Esophagus squamous epithelium (tissue), 5 donors: ENCODE measurements at regions not wholly inside any gene's neighbourhood (a gene's known extent, or its start where the extent isn't known, plus 50 kb on each side); places are given as distances from the start of the nearest gene placed in this dataset.

Experiments
- DNase-seq: peaks from one replicate; lab custom pipeline; 2025; lab: John Stamatoyannopoulos, UW
- H3K27ac ChIP-seq, 4 donors: fragments of 200-600 bp; sonication (generic); one replicate each; pipeline ENCODE4 v1.5.1; 2016 to 2019; ENCODE audit warnings: mild to moderate bottlenecking in 1 of 4
- H3K27me3 ChIP-seq, 4 donors: fragments of 200-600 bp; sonication (generic); 1 replicate in 3 of 4; 2 replicates in 1 of 4; pipeline versions ENCODE4 v1.5.1 to v1.6.0; 2017 to 2021; ENCODE audit warnings: antibody characterized with exemption in 1 of 4
- H3K36me3 ChIP-seq, 3 donors: fragments of 200-600 bp; sonication (generic); one replicate each; pipeline ENCODE4 v1.5.1; 2016 to 2019
- H3K4me1 ChIP-seq, 3 donors: fragments of 200-600 bp; sonication (generic); one replicate each; pipeline ENCODE4 v1.5.1; 2017 to 2019
- H3K4me3 ChIP-seq, 4 donors: fragments of 200-600 bp; sonication (generic); 1 replicate in 3 of 4; 2 replicates in 1 of 4; pipeline ENCODE4 v1.5.1; 2016 to 2019; ENCODE audit warnings: mild to moderate bottlenecking in 2 of 4, moderate library complexity in 1 of 4
- H3K9me3 ChIP-seq, 3 donors: fragments of 200-600 bp; sonication (generic); one replicate each; pipeline ENCODE4 v1.5.1; 2016 to 2019
- CTCF ChIP-seq, 6 experiments: fragments of 450-650 bp in 4 of 6; fragments of 200-600 bp in 2 of 6; sonication (generic) in 2 of 6; IDR thresholded peaks; one replicate each; pipeline ENCODE4 v1.5.1; 2016 to 2019; ENCODE audit warnings: antibody characterized with exemption in 6 of 6, mild to moderate bottlenecking in 4 of 6, moderate library complexity in 4 of 6
- POLR2A ChIP-seq, 4 donors: fragments of 450-650 bp; IDR thresholded peaks; one replicate each; pipeline ENCODE4 v1.6.1; 2017; ENCODE audit warnings: antibody characterized with exemption in 4 of 4, mild to moderate bottlenecking in 4 of 4, moderate library complexity in 3 of 4
- WGBS, 2 donors: methylation state at CpG; one replicate each; pipeline ENCODE4 v1.1.5; 2018; 5-methylcytosine and 5-hydroxymethylcytosine counted together
- intact Hi-C: fragments of 100-400 bp; cut with DNase I; formaldehyde crosslinking; loops from one replicate; pipeline ENCODE4 v1.15.0; 2022
- donor health status: DM: yes; HTN: yes; CAD: no.

- Histone ChIP-seq H3K9me3 (no peaks in the 10 kb centered on the region), H3K4me3 (no peak overlapping the region), H3K27me3 (peaks cover 0 to 12% (median 0%) of the 10 kb centered on the region in 4 donors), H3K27ac (no peak overlapping the region), H3K36me3 (no peaks in the 10 kb centered on the region), H3K4me1 (no peaks in the 10 kb centered on the region)
- 84 to 95% methylated on average over 4 to 8 of the region's 8 CpGs for WGBS, 2 donors
- DNase-seq, result no peak
- intact Hi-C loops, result no loop called here
- TF ChIP-seq POLR2A (IDR thresholded peaks at IDR 0.05), result no peak
- no peak for TF ChIP-seq CTCF (IDR thresholded peaks at IDR 0.05)
Measured at GRCh38 chr2:121120411-121120810, 164.6 kb downstream of the TFCP2L1 start.

GRCh38 chr2:121120991-121121390 is 164.0 kb downstream of the TFCP2L1 start:
- no peak overlapping the region for H3K27ac ChIP-seq
- no peaks in the 10 kb centered on the region for H3K36me3 ChIP-seq
- TF ChIP-seq CTCF (IDR thresholded peaks at IDR 0.05) (no peak), POLR2A (IDR thresholded peaks at IDR 0.05) (no peak)
- peaks cover 0 to 5% (median 0%) of the 10 kb centered on the region in 3 donors for H3K4me1 ChIP-seq
- DNase-seq, result no peak
- intact Hi-C loops, result no loop called here
- no peak overlapping the region for H3K4me3 ChIP-seq
- H3K27me3 ChIP-seq, result peaks cover 0 to 12% (median 0%) of the 10 kb centered on the region in 4 donors
- no peaks in the 10 kb centered on the region for H3K9me3 ChIP-seq
- WGBS, 2 donors, result 86 to 89% methylated on average over 3 to 6 of the region's 8 CpGs

GRCh38 chr2:121121661-121122060 is 163.3 kb downstream of the TFCP2L1 start:
- Histone ChIP-seq H3K4me3 (no peak overlapping the region), H3K4me1 (peaks cover 0 to 12% (median 0%) of the 10 kb centered on the region in 3 donors), H3K27me3 (peaks cover 0 to 12% (median 0%) of the 10 kb centered on the region in 4 donors), H3K9me3 (no peaks in the 10 kb centered on the region), H3K36me3 (no peaks in the 10 kb centered on the region), H3K27ac (no peak overlapping the region)
- WGBS, 2 donors, result 82 to 87% methylated on average over 3 to 6 of the region's 7 CpGs
- intact Hi-C loops, result no loop called here
- no peak for TF ChIP-seq POLR2A (IDR thresholded peaks at IDR 0.05)
- no peak for TF ChIP-seq CTCF (IDR thresholded peaks at IDR 0.05)
- DNase-seq, result no peak

DNA sequence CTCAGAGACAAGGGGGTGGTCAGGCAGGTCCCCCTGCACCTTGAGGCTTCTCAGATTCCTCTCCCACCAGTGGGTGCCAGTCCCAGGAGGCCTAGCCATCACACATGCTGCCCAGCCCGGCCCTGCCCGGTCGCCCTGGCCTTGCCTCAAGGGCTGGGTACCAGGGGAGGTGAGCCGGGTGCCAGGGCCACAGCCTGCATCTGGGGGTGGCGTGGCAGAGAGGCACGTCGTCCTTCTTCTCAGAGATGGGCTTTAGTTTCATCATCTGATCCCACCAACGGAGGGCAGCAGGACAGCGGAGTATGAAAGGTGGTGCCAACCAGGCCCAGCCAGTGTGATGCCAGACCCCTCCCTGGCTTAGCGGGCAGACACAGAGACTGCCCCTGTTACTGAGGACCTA is 161.7 kb downstream of the TFCP2L1 start:
- no peak for DNase-seq
- Histone ChIP-seq H3K36me3 (no peaks in the 10 kb centered on the region), H3K9me3 (no peaks in the 10 kb centered on the region), H3K4me1 (peaks cover 0 to 28% (median 0%) of the 10 kb centered on the region in 3 donors), H3K27ac (no peak overlapping the region), H3K27me3 (peaks cover 0 to 12% (median 0%) of the 10 kb centered on the region in 4 donors), H3K4me3 (no peak overlapping the region)
- TF ChIP-seq CTCF (IDR thresholded peaks at IDR 0.05), result no peak
- no peak for TF ChIP-seq POLR2A (IDR thresholded peaks at IDR 0.05)
- intact Hi-C loops, result no loop called here
- 93% methylated on average over 3 of the region's 10 CpGs; no CpG with 5 or more reads in 1 of the 2 donors for WGBS, 2 donors

DNA sequence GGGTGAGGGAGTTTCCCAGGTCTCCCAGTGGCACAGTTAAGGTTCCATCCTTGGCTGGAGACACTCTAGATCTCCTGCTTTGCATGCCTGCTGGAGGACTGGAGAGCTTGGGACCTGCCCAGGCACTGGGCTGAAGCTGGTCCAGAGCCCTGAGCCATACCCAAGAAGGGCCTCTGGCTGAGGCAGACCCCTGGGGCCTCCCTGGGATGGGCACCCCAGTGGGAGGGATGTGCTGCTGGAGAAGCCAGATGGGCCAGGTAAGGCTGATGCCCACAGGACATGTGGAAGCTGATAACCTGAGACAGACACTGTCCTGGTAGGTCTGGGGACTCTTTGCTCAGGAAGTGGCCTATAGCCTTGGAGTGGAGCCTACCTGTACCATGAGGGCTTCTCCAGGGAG is 160.7 kb downstream of the TFCP2L1 start:
- no peaks in the 10 kb centered on the region for H3K36me3 ChIP-seq
- no peaks in the 10 kb centered on the region for H3K9me3 ChIP-seq
- DNase-seq, result no peak
- H3K4me1 ChIP-seq, result peaks cover 0 to 38% (median under 1%) of the 10 kb centered on the region in 3 donors
- H3K4me3 ChIP-seq, result no peak overlapping the region
- H3K27me3 ChIP-seq, result peaks cover 0 to 12% (median 0%) of the 10 kb centered on the region in 4 donors
- intact Hi-C loops, result no loop called here
- no peak overlapping the region for H3K27ac ChIP-seq
- TF ChIP-seq POLR2A (IDR thresholded peaks at IDR 0.05), result no peak
- TF ChIP-seq CTCF (IDR thresholded peaks at IDR 0.05), result no peak
